A673 (cell line): ENCODE measurements at regions not wholly inside any gene's neighbourhood (a gene's known extent, or its start where the extent isn't known, plus 50 kb on each side); places are given as distances from the start of the nearest gene placed in this dataset.

Source experiments
- EZH2 ChIP-seq: fragments of 200-600 bp; sonication (generic); IDR thresholded peaks from 2 replicates; pipeline ENCODE4 v1.6.1; 2017; ENCODE audit warnings: borderline replicate concordance, low read depth, mild to moderate bottlenecking, mixed read lengths, antibody characterized with exemption, low read length; ENCODE audit not compliant: poor library complexity, severe bottlenecking
- TF ChIP-seq, protein P1 (sequence below): fragments of 300-800, 200-600 bp; sonication (generic); conservative IDR thresholded peaks from 2 replicates; pipeline ENCODE4 v1.5.1; 2017; ENCODE audit warnings: low read depth, mild to moderate bottlenecking, antibody characterized with exemption, low read length, moderate library complexity, mixed read lengths

DNA sequence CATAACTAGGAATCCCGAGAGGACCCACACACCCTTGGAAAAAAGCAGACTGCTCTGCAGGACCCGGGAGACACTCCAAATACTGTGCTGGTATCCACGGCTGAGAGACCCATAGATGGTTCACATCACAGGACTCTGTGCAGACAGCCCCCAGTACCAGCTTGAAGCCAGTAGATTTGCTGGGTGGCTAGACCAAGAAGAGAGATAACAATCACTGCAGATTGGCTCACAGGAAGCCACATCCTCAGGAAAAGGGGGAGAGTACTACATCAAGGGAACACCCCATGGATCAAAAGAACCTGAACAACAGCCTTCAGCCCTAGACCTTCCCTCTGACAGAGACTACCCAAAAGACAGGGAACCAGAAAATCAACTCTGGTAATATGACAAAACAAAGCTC, 223.8 kb upstream of the LRATD1 start:
- TF ChIP-seq EZH2 = no peak
- TF ChIP-seq, protein P1, sequence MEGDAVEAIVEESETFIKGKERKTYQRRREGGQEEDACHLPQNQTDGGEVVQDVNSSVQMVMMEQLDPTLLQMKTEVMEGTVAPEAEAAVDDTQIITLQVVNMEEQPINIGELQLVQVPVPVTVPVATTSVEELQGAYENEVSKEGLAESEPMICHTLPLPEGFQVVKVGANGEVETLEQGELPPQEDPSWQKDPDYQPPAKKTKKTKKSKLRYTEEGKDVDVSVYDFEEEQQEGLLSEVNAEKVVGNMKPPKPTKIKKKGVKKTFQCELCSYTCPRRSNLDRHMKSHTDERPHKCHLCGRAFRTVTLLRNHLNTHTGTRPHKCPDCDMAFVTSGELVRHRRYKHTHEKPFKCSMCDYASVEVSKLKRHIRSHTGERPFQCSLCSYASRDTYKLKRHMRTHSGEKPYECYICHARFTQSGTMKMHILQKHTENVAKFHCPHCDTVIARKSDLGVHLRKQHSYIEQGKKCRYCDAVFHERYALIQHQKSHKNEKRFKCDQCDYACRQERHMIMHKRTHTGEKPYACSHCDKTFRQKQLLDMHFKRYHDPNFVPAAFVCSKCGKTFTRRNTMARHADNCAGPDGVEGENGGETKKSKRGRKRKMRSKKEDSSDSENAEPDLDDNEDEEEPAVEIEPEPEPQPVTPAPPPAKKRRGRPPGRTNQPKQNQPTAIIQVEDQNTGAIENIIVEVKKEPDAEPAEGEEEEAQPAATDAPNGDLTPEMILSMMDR = no peak
